IPS-18c (cell line): ENCODE measurements at regions not wholly inside any gene's neighbourhood (a gene's known extent, or its start where the extent isn't known, plus 50 kb on each side); places are given as distances from the start of the nearest gene placed in this dataset.

Experiments used
- H3K4me3 ChIP-seq: 2 replicates; pipeline ENCODE4 v1.7.0; 2013; ENCODE audit warnings: low read depth, mild to moderate bottlenecking, low read length, moderate library complexity; ENCODE audit not compliant: insufficient read depth
- H3K9me3 ChIP-seq: one replicate; pipeline ENCODE4 v1.6.1; 2013; ENCODE audit warnings: mild to moderate bottlenecking, low read length, moderate library complexity; ENCODE audit not compliant: control insufficient read depth, insufficient read depth

GRCh38 chr3:106371221-106371970, 502.6 kb upstream of the CBLB start:
- Histone ChIP-seq H3K9me3 (no peaks in the 10 kb centered on the region), H3K4me3 (no peak overlapping the region)

- no peaks in the 10 kb centered on the region for H3K9me3 ChIP-seq
- no peak overlapping the region for H3K4me3 ChIP-seq
Measured at GRCh38 chr3:106371971-106372805, 503.4 kb upstream of the CBLB start.

- Histone ChIP-seq H3K9me3 (no peaks in the 10 kb centered on the region), H3K4me3 (no peak overlapping the region)
Measured at GRCh38 chr3:106372806-106373190, 504.0 kb upstream of the CBLB start.

- Histone ChIP-seq H3K4me3 (no peak overlapping the region), H3K9me3 (no peaks in the 10 kb centered on the region)
Measured at GRCh38 chr3:106376016-106376570, 507.3 kb upstream of the CBLB start.

GRCh38 chr3:106379251-106379750, 510.5 kb upstream of the CBLB start:
- no peaks in the 10 kb centered on the region for H3K9me3 ChIP-seq
- no peak overlapping the region for H3K4me3 ChIP-seq

- Histone ChIP-seq H3K9me3 (no peaks in the 10 kb centered on the region), H3K4me3 (no peak overlapping the region)
Measured at GRCh38 chr3:106380232-106380631, 511.4 kb upstream of the CBLB start.

- no peak overlapping the region for H3K4me3 ChIP-seq
- H3K9me3 ChIP-seq, result no peaks in the 10 kb centered on the region
Measured at GRCh38 chr3:106381286-106381938, 512.6 kb upstream of the CBLB start.

- no peak overlapping the region for H3K4me3 ChIP-seq
- H3K9me3 ChIP-seq, result no peaks in the 10 kb centered on the region
Measured at GRCh38 chr3:106381939-106382335, 513.1 kb upstream of the CBLB start.

GRCh38 chr3:106386050-106386449, 517.2 kb upstream of the CBLB start:
- H3K4me3 ChIP-seq, result no peak overlapping the region
- no peaks in the 10 kb centered on the region for H3K9me3 ChIP-seq

GRCh38 chr3:106392915-106393314, 524.1 kb upstream of the CBLB start:
- Histone ChIP-seq H3K9me3 (no peaks in the 10 kb centered on the region), H3K4me3 (no peak overlapping the region)

GRCh38 chr3:106397006-106397405, 528.2 kb upstream of the CBLB start:
- no peak overlapping the region for H3K4me3 ChIP-seq
- H3K9me3 ChIP-seq, result no peaks in the 10 kb centered on the region

GRCh38 chr3:106398891-106399600, 530.2 kb upstream of the CBLB start:
- H3K9me3 ChIP-seq, result no peaks in the 10 kb centered on the region
- no peak overlapping the region for H3K4me3 ChIP-seq

GRCh38 chr3:106399761-106400160, 530.9 kb upstream of the CBLB start:
- no peak overlapping the region for H3K4me3 ChIP-seq
- no peaks in the 10 kb centered on the region for H3K9me3 ChIP-seq

GRCh38 chr3:106401666-106402490, 533.1 kb upstream of the CBLB start:
- Histone ChIP-seq H3K9me3 (no peaks in the 10 kb centered on the region), H3K4me3 (no peak overlapping the region)

- no peak overlapping the region for H3K4me3 ChIP-seq
Measured at GRCh38 chr3:106403371-106404145, 534.7 kb upstream of the CBLB start.

GRCh38 chr3:106413683-106414082, 544.9 kb upstream of the CBLB start:
- H3K4me3 ChIP-seq, result no peak overlapping the region
- H3K9me3 ChIP-seq, result no peaks in the 10 kb centered on the region

More at GRCh38 chr3:106403371-106404145, 534.7 kb upstream of the CBLB start:
- no peaks in the 10 kb centered on the region for H3K9me3 ChIP-seq
